NT2/D1 (cell line): ENCODE measurements at regions not wholly inside any gene's neighbourhood (a gene's known extent, or its start where the extent isn't known, plus 50 kb on each side); places are given as distances from the start of the nearest gene placed in this dataset.

Source experiments
- SUZ12 ChIP-seq: IDR thresholded peaks from 2 replicates; pipeline ENCODE4 v1.6.1; 2011; ENCODE audit not compliant: insufficient read length, insufficient read depth; ENCODE audit errors: extremely low read depth
- YY1 ChIP-seq: IDR thresholded peaks from 2 replicates; pipeline ENCODE4 v1.6.1; 2011; ENCODE audit not compliant: insufficient read length, insufficient read depth
- ZNF274 ChIP-seq: IDR thresholded peaks from 2 replicates; pipeline ENCODE4 v1.6.1; 2011; ENCODE audit warnings: mild to moderate bottlenecking, low read depth, low read length

DNA sequence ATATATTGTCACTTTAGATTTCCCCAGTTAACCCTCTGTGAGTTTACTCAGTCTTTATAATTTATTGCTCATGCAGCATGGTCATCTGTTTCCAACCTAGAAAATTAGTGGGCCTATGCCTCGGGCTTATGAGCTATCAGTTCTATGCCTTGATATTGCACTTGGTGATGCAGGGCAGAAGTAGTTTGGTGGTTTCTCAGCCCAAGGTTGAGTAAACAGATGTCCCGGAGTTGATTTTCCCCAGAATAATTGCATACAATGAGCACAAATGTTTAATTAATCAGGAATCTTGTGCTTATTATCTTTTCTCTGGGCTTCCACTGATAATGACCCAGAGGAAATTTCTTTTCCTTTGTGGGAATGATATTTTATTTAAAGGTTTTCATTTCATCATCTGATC lies 474.0 kb downstream of the CCDC171 start:
- TF ChIP-seq YY1: no peak
- TF ChIP-seq ZNF274: no peak
- TF ChIP-seq SUZ12: no peak
